ENCODE measurements at regions not wholly inside any gene's neighbourhood (a gene's known extent, or its start where the extent isn't known, plus 50 kb on each side); places are given as distances from the start of the nearest gene placed in this dataset.
A peak's percentile ranks its signal among the peaks of the same experiment; 100 is the strongest.

- no peak overlapping the region for H3K4me3 ChIP-seq
- H3K4me1 ChIP-seq, result no peaks in the 10 kb centered on the region
- DNase-seq, result no peak
- 51 to 69% (median 59%) methylated on average over 6 of the region's 6 CpGs for WGBS, 5 donors
- no peaks in the 10 kb centered on the region for H3K9me3 ChIP-seq
- H3K36me3 ChIP-seq, result no peaks in the 10 kb centered on the region
- TF ChIP-seq, protein P1, sequence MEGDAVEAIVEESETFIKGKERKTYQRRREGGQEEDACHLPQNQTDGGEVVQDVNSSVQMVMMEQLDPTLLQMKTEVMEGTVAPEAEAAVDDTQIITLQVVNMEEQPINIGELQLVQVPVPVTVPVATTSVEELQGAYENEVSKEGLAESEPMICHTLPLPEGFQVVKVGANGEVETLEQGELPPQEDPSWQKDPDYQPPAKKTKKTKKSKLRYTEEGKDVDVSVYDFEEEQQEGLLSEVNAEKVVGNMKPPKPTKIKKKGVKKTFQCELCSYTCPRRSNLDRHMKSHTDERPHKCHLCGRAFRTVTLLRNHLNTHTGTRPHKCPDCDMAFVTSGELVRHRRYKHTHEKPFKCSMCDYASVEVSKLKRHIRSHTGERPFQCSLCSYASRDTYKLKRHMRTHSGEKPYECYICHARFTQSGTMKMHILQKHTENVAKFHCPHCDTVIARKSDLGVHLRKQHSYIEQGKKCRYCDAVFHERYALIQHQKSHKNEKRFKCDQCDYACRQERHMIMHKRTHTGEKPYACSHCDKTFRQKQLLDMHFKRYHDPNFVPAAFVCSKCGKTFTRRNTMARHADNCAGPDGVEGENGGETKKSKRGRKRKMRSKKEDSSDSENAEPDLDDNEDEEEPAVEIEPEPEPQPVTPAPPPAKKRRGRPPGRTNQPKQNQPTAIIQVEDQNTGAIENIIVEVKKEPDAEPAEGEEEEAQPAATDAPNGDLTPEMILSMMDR (IDR thresholded peaks at IDR 0.05 in 8 of 11, conservative IDR thresholded peaks at IDR 0.05 in 3 of 11), result no peak
- no peak for TF ChIP-seq POLR2AphosphoS5 (IDR thresholded peaks at IDR 0.05)
- no peak for TF ChIP-seq POLR2A (IDR thresholded peaks at IDR 0.05)
- intact Hi-C loops (cut with DNase I; ENCODE audit: low total_unique reads), result no loop called here
- no peaks in the 10 kb centered on the region for H3K27me3 ChIP-seq (replicated peaks in 1 of 7)
- H3K27ac ChIP-seq, result no peak overlapping the region
Observed at GRCh38 chr19:27993619-27994570, 1219.1 kb downstream of the UQCRFS1 start.

DNA sequence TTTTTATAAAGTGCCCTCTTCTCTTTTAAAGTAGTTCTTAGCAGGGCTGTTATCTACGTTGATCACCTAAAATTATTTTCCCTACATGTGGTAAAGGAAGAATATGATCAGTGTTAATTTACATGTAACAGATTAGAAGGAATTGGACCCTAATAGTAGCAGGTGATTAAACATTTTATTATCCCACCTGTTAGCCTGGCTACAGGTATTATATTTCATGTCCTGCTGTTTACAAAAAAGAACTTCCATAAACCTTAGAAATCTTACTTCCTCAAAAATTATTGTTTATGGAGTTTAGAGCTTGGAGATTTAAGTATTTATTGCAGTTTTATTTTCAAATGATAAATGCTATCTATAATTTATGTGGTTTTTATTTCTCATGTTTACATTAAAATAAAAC, 1226.7 kb downstream of the UQCRFS1 start:
- Histone ChIP-seq H3K4me1 (no peaks in the 10 kb centered on the region), H3K27ac (no peak overlapping the region), H3K27me3 (replicated peaks in 1 of 7) (no peaks in the 10 kb centered on the region), H3K9me3 (no peaks in the 10 kb centered on the region), H3K4me3 (no peak overlapping the region), H3K36me3 (no peaks in the 10 kb centered on the region)
- TF ChIP-seq, protein P1 (IDR thresholded peaks at IDR 0.05 in 8 of 11, conservative IDR thresholded peaks at IDR 0.05 in 3 of 11), result no peak
- TF ChIP-seq POLR2AphosphoS5 (IDR thresholded peaks at IDR 0.05) (no peak), POLR2A (IDR thresholded peaks at IDR 0.05) (no peak)
- 67 to 78% (median 71%) methylated on average over 1 of the region's 1 CpG for WGBS, 5 donors
- no peak for DNase-seq
- intact Hi-C loops (cut with DNase I; ENCODE audit: low total_unique reads), result no loop called here

DNA sequence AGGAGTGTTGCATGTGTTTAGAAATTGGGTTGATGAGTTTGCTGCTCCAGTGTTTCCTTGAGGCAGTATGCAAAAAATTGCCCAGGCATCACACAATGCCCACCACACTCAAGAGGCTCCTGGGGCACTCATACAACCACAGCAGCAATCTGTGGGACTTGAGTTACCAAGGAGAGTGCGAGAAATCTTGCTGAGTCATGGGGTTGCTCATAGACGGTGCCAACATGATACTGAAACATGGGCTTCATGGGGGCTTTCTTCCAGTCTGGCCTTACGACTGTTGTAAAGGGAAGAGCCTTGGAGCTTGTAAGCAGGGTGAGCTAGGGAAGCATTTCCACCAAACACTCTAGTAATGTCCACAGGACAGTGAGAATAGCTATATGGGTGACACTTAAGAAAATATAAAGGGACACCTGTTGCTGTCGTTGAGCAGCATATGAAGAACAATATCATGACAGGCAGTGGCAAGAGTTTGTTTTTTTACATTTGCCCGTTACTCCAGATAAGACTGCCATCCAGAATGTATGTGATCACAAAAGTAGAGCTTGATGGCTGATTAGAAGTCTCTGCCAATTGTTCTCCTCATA, 1237.4 kb downstream of the UQCRFS1 start:
- TF ChIP-seq POLR2A (IDR thresholded peaks at IDR 0.05) (no peak), POLR2AphosphoS5 (IDR thresholded peaks at IDR 0.05) (no peak)
- TF ChIP-seq, protein P1 (IDR thresholded peaks at IDR 0.05 in 8 of 11, conservative IDR thresholded peaks at IDR 0.05 in 3 of 11), result no peak
- Histone ChIP-seq H3K36me3 (no peaks in the 10 kb centered on the region), H3K4me3 (no peak overlapping the region), H3K9me3 (no peaks in the 10 kb centered on the region), H3K27me3 (replicated peaks in 1 of 7) (no peaks in the 10 kb centered on the region), H3K27ac (no peak overlapping the region), H3K4me1 (no peaks in the 10 kb centered on the region)
- 56 to 69% (median 62%) methylated on average over 5 of the region's 5 CpGs for WGBS, 5 donors
- no peak for DNase-seq
- intact Hi-C loops (cut with DNase I; ENCODE audit: low total_unique reads), result no loop called here

DNA sequence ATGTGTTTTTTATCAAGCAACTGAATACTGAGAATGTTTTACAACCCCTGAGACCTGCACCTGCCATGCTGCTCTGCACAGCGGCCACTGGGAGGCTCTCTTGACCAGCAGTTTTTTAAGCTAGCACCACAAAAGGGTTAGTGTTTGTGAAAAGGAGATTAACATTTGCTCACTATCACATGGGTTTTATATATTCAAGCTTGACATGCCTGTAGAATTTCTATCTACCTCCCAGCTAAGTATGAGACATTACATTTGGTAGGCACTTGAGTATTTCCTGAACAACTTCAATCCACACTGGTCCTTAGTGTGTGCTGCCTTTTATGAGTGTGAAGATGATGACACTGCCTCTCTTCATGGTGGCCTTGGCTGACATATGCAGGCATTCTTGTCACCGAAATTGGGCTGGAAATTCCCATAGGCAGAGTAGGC, 1238.9 kb downstream of the UQCRFS1 start:
- no peaks in the 10 kb centered on the region for H3K27me3 ChIP-seq (replicated peaks in 1 of 7)
- intact Hi-C loops (cut with DNase I; ENCODE audit: low total_unique reads), result no loop called here
- no peak for TF ChIP-seq POLR2A (IDR thresholded peaks at IDR 0.05)
- TF ChIP-seq, protein P1 (IDR thresholded peaks at IDR 0.05 in 8 of 11, conservative IDR thresholded peaks at IDR 0.05 in 3 of 11), result peak in 6 of 11 experiments; percentile 13 to 58 (median 32)
- TF ChIP-seq POLR2AphosphoS5 (IDR thresholded peaks at IDR 0.05), result no peak
- 18 to 34% (median 19%) methylated on average over 2 of the region's 2 CpGs for WGBS, 5 donors
- no peak for DNase-seq
- H3K36me3 ChIP-seq, result no peaks in the 10 kb centered on the region
- H3K4me1 ChIP-seq, result no peaks in the 10 kb centered on the region
- no peaks in the 10 kb centered on the region for H3K9me3 ChIP-seq
- H3K27ac ChIP-seq, result no peak overlapping the region
- H3K4me3 ChIP-seq, result no peak overlapping the region

Data from spleen (tissue), 11 donors.